IPS-18c (cell line): ENCODE measurements at regions not wholly inside any gene's neighbourhood (a gene's known extent, or its start where the extent isn't known, plus 50 kb on each side); places are given as distances from the start of the nearest gene placed in this dataset.
"Not testable (repeated sequence)": the region's sequence is repeated elsewhere in the genome, so short reads cannot be mapped to it uniquely, and the experiment has no call there.

ENCODE experiments used
- H3K4me3 ChIP-seq: 2 replicates; pipeline ENCODE4 v1.7.0; 2013; ENCODE audit warnings: low read depth, mild to moderate bottlenecking, low read length, moderate library complexity; ENCODE audit not compliant: insufficient read depth
- H3K9me3 ChIP-seq: one replicate; pipeline ENCODE4 v1.6.1; 2013; ENCODE audit warnings: mild to moderate bottlenecking, low read length, moderate library complexity; ENCODE audit not compliant: control insufficient read depth, insufficient read depth

- no peaks in the 10 kb centered on the region for H3K9me3 ChIP-seq
Observed at GRCh38 chr10:78342827-78343653, 309.4 kb downstream of the RPS24 start.

GRCh38 chr10:78344257-78344656 is 310.6 kb downstream of the RPS24 start:
- not testable (repeated sequence) for H3K4me3 ChIP-seq

More at GRCh38 chr10:78342827-78343653, 309.4 kb downstream of the RPS24 start:
- no peak overlapping the region for H3K4me3 ChIP-seq

GRCh38 chr10:78345515-78345914 is 311.9 kb downstream of the RPS24 start:
- not testable (repeated sequence) for H3K4me3 ChIP-seq, H3K9me3 ChIP-seq

More at GRCh38 chr10:78344257-78344656, 310.6 kb downstream of the RPS24 start:
- H3K9me3 ChIP-seq = not testable (repeated sequence)

- H3K9me3 ChIP-seq = no peaks in the 10 kb centered on the region
- no peak overlapping the region for H3K4me3 ChIP-seq
Observed at GRCh38 chr10:78346721-78347120, 313.1 kb downstream of the RPS24 start.

- Histone ChIP-seq H3K9me3 (no peaks in the 10 kb centered on the region), H3K4me3 (no peak overlapping the region)
Observed at GRCh38 chr10:78348411-78349164, 314.9 kb downstream of the RPS24 start.

GRCh38 chr10:78349165-78349516 is 315.5 kb downstream of the RPS24 start:
- Histone ChIP-seq H3K4me3 (no peak overlapping the region), H3K9me3 (no peaks in the 10 kb centered on the region)

- no peak overlapping the region for H3K4me3 ChIP-seq
- H3K9me3 ChIP-seq = no peaks in the 10 kb centered on the region
Observed at GRCh38 chr10:78349911-78350663, 316.4 kb downstream of the RPS24 start.

GRCh38 chr10:78351283-78351682 is 317.6 kb downstream of the RPS24 start:
- Histone ChIP-seq H3K4me3 (no peak overlapping the region), H3K9me3 (no peaks in the 10 kb centered on the region)

- Histone ChIP-seq H3K9me3 (no peaks in the 10 kb centered on the region), H3K4me3 (no peak overlapping the region)
Observed at GRCh38 chr10:78351809-78352208, 318.1 kb downstream of the RPS24 start.

- no peaks in the 10 kb centered on the region for H3K9me3 ChIP-seq
Observed at GRCh38 chr10:78353636-78354035, 320.0 kb downstream of the RPS24 start.

GRCh38 chr10:78354101-78354500 is 320.4 kb downstream of the RPS24 start:
- H3K9me3 ChIP-seq = no peaks in the 10 kb centered on the region
- H3K4me3 ChIP-seq = no peak overlapping the region

More at GRCh38 chr10:78353636-78354035, 320.0 kb downstream of the RPS24 start:
- no peak overlapping the region for H3K4me3 ChIP-seq

GRCh38 chr10:78356291-78356900 is 322.7 kb downstream of the RPS24 start:
- Histone ChIP-seq H3K9me3 (no peaks in the 10 kb centered on the region), H3K4me3 (no peak overlapping the region)

- no peak overlapping the region for H3K4me3 ChIP-seq
- no peaks in the 10 kb centered on the region for H3K9me3 ChIP-seq
Observed at GRCh38 chr10:78357141-78358063, 323.7 kb downstream of the RPS24 start.

- H3K9me3 ChIP-seq = no peaks in the 10 kb centered on the region
- no peak overlapping the region for H3K4me3 ChIP-seq
Observed at GRCh38 chr10:78358351-78358750, 324.7 kb downstream of the RPS24 start.

GRCh38 chr10:78358982-78359381 is 325.3 kb downstream of the RPS24 start:
- no peak overlapping the region for H3K4me3 ChIP-seq

GRCh38 chr10:78359640-78360091 is 326.0 kb downstream of the RPS24 start:
- H3K4me3 ChIP-seq = no peak overlapping the region
- no peaks in the 10 kb centered on the region for H3K9me3 ChIP-seq

More at GRCh38 chr10:78358982-78359381, 325.3 kb downstream of the RPS24 start:
- H3K9me3 ChIP-seq = no peaks in the 10 kb centered on the region
